Osteoblast (primary cell): ENCODE measurements at regions not wholly inside any gene's neighbourhood (a gene's known extent, or its start where the extent isn't known, plus 50 kb on each side); places are given as distances from the start of the nearest gene placed in this dataset.

ENCODE experiments used
- DNase-seq: peaks from one replicate; pipeline ENCODE4 v3.0.0; 2011; ENCODE audit warnings: low spot score, mixed read lengths; ENCODE audit not compliant: insufficient read length; ENCODE audit errors: missing footprints
- H2AFZ ChIP-seq: 2 replicates; pipeline ENCODE4 v1.6.0; 2011; ENCODE audit warnings: mild to moderate bottlenecking, low read length
- H3K27ac ChIP-seq: 2 replicates; pipeline ENCODE4 v1.5.1; 2011; ENCODE audit warnings: mild to moderate bottlenecking, low read depth, low read length, moderate library complexity
- H3K27me3 ChIP-seq: 2 replicates; pipeline ENCODE4 v1.6.0; 2012; ENCODE audit warnings: mild to moderate bottlenecking, control low read depth, inconsistent platforms, low read length, moderate library complexity; ENCODE audit not compliant: insufficient read depth
- H3K36me3 ChIP-seq: 2 replicates; pipeline ENCODE4 v1.5.1; 2011; ENCODE audit warnings: mild to moderate bottlenecking, low read length, control low read depth, moderate library complexity; ENCODE audit not compliant: insufficient read depth
- H3K4me1 ChIP-seq: 2 replicates; pipeline ENCODE4 v1.5.1; 2011; ENCODE audit warnings: mild to moderate bottlenecking, low read length, control low read depth, moderate library complexity; ENCODE audit not compliant: insufficient read depth
- H3K4me2 ChIP-seq: 2 replicates; pipeline ENCODE4 v1.6.0; 2011; ENCODE audit warnings: mild to moderate bottlenecking, low read length; ENCODE audit not compliant: insufficient read depth
- H3K4me3 ChIP-seq: fragments of 200-600 bp; sonication (generic); 3 replicates; pipeline ENCODE4 v1.5.1; 2012; ENCODE audit warnings: mild to moderate bottlenecking, low read length, inconsistent platforms; ENCODE audit not compliant: insufficient read depth
- H3K79me2 ChIP-seq: 2 replicates; pipeline ENCODE4 v1.6.0; 2012; ENCODE audit warnings: mild to moderate bottlenecking, low read length, control low read depth, inconsistent platforms; ENCODE audit not compliant: insufficient read depth
- H3K9me3 ChIP-seq: 2 replicates; pipeline ENCODE4 v1.5.1; 2011; ENCODE audit warnings: low read depth, low read length, control low read depth
- H4K20me1 ChIP-seq: 2 replicates; pipeline ENCODE4 v1.6.0; 2012; ENCODE audit warnings: mild to moderate bottlenecking, low read length, control low read depth; ENCODE audit not compliant: insufficient read depth
- CTCF ChIP-seq: IDR thresholded peaks from 2 replicates; pipeline ENCODE4 v1.5.1; 2011; ENCODE audit warnings: mild to moderate bottlenecking, low read depth, low read length, moderate library complexity; ENCODE audit errors: extremely low read depth

DNA sequence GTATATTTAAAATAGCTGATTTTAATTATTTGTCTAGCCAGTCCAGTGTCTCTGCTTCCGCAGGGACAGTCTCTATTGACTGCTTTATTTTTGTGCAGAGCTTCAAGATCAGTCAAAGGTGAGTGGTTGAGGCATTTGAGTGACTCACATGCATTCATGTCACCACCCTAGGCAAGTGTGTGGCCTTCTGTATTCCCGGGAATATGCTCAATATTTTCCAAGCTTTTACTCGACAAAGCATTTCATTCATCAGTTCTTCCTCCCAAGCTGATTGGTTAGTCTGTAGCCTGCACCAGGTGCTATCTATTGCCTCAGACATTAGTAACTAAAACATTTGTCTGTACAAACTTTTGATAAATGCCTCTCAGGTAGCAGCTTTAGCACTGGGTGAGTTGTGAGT is 471.5 kb upstream of the NRG3 start:
- H3K9me3 ChIP-seq = no peaks in the 10 kb centered on the region
- H3K4me1 ChIP-seq = no peaks in the 10 kb centered on the region
- no peak overlapping the region for H3K27ac ChIP-seq
- H3K27me3 ChIP-seq = no peaks in the 10 kb centered on the region
- no peaks in the 10 kb centered on the region for H3K79me2 ChIP-seq
- H2AFZ ChIP-seq = no peak overlapping the region
- no peaks in the 10 kb centered on the region for H3K36me3 ChIP-seq
- DNase-seq = no peak
- no peaks in the 10 kb centered on the region for H4K20me1 ChIP-seq
- no peak overlapping the region for H3K4me2 ChIP-seq
- TF ChIP-seq CTCF = no peak
- no peak overlapping the region for H3K4me3 ChIP-seq

- H3K4me1 ChIP-seq = no peaks in the 10 kb centered on the region
- no peaks in the 10 kb centered on the region for H3K79me2 ChIP-seq
- H2AFZ ChIP-seq = no peak overlapping the region
- H3K27me3 ChIP-seq = no peaks in the 10 kb centered on the region
- H3K36me3 ChIP-seq = no peaks in the 10 kb centered on the region
- no peak overlapping the region for H3K4me2 ChIP-seq
- H3K27ac ChIP-seq = no peak overlapping the region
- no peak for DNase-seq
- H4K20me1 ChIP-seq = no peaks in the 10 kb centered on the region
- TF ChIP-seq CTCF = no peak
- H3K4me3 ChIP-seq = no peak overlapping the region
- no peaks in the 10 kb centered on the region for H3K9me3 ChIP-seq
These were observed 469.6 kb upstream of the NRG3 start for GRCh38 chr10:81405399-81405798.

DNA sequence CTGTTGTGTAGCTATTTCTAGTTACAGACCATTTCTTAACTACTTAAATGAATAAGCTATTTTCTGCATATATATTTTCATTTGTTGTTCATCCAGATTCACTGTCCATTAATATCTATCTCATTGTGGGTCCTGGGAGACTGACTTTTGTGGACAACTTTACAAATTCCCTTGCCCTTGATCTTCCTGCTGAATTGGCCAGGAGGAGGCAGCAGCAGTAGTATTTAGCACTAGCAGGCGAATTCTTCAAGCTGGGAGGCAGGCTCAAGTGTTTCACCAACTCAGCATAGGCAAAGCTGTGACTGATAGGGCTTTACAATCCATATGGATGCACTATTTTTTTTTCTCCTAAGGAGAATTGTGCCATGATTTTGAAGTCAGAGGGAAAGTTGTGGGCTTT is 461.0 kb upstream of the NRG3 start:
- H4K20me1 ChIP-seq = no peaks in the 10 kb centered on the region
- H3K4me3 ChIP-seq = no peak overlapping the region
- H3K9me3 ChIP-seq = no peaks in the 10 kb centered on the region
- TF ChIP-seq CTCF = no peak
- H3K27ac ChIP-seq = no peak overlapping the region
- H3K79me2 ChIP-seq = no peaks in the 10 kb centered on the region
- no peak for DNase-seq
- H3K4me2 ChIP-seq = no peak overlapping the region
- H3K27me3 ChIP-seq = no peaks in the 10 kb centered on the region
- H3K4me1 ChIP-seq = no peaks in the 10 kb centered on the region
- no peaks in the 10 kb centered on the region for H3K36me3 ChIP-seq
- no peak overlapping the region for H2AFZ ChIP-seq

DNA sequence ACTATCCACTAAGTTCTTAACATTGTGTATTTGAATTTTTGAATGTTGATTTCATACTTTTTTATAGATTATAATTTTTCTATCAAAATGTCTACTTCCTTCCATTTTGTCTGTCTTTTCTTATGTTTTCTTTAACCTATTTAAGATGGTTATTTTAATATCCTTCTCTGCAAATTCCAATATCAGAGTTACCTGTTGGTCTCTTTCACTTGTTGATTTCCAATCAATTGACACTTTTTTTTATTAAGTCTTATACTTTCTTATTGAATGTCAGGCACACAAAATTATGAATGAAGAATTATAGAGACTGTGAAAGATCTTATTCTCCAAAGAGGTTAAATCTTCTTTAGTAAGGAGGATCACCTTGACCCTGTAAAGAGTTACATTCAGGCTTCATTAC is 448.3 kb upstream of the NRG3 start:
- no peak for TF ChIP-seq CTCF
- H3K4me3 ChIP-seq = no peak overlapping the region
- no peaks in the 10 kb centered on the region for H4K20me1 ChIP-seq
- H3K27ac ChIP-seq = no peak overlapping the region
- H3K4me1 ChIP-seq = no peaks in the 10 kb centered on the region
- H3K9me3 ChIP-seq = peaks cover 5% of the 10 kb centered on the region
- no peaks in the 10 kb centered on the region for H3K36me3 ChIP-seq
- no peak for DNase-seq
- no peak overlapping the region for H2AFZ ChIP-seq
- no peak overlapping the region for H3K4me2 ChIP-seq
- no peaks in the 10 kb centered on the region for H3K27me3 ChIP-seq
- H3K79me2 ChIP-seq = no peaks in the 10 kb centered on the region
